IMR-90 (cell line): ENCODE measurements at regions not wholly inside any gene's neighbourhood (a gene's known extent, or its start where the extent isn't known, plus 50 kb on each side); places are given as distances from the start of the nearest gene placed in this dataset.

ENCODE experiments used
- ATAC-seq: fragments of 200-7000 bp; cut with Tn5 transposase; 2 replicates; pipeline ENCODE4 v1.9.1; 2020; ENCODE audit warnings: low read depth, mild to moderate bottlenecking, moderate library complexity
- BruUV-seq: library from RNA; stranded (reverse); fragments of 400-500 nt; replicated peaks from 2 replicates; lab custom pipeline; 2021; lab: Mats Ljungman, UMichigan
- CTCF ChIA-PET: fragments of 300-600 bp; formaldehyde crosslinking; extraction: SDS; loops from one replicate; lab custom pipeline; 2021; ENCODE audit warnings: antibody characterized with exemption; lab: Yijun Ruan, JAX
- POLR2A ChIA-PET: fragments of 300-600 bp; sonication (Branson Sonifier 250); formaldehyde crosslinking; loops from one replicate; lab custom pipeline; 2022; ENCODE audit warnings: antibody characterized with exemption; ENCODE audit not compliant: unreplicated experiment; lab: Charles Lee
- DNase-seq: peaks from one replicate; pipeline ENCODE4 v3.0.0; 2013
- H2AFZ ChIP-seq: replicated peaks from 2 replicates; pipeline ENCODE3; 2013; ENCODE audit warnings: low read length, mild to moderate bottlenecking; ENCODE audit not compliant: poor library complexity
- H2AK5ac ChIP-seq: 2 replicates; pipeline ENCODE4 v1.6.1; 2013; ENCODE audit warnings: low read depth, low read length, inconsistent platforms
- H2AK9ac ChIP-seq: replicated peaks from 2 replicates; pipeline ENCODE3; 2013; ENCODE audit warnings: mild to moderate bottlenecking, low read depth, low read length, moderate library complexity; ENCODE audit not compliant: poor library complexity
- H2BK120ac ChIP-seq: 2 replicates; pipeline ENCODE4 v1.6.1; 2013; ENCODE audit warnings: low read depth, low read length, inconsistent platforms
- H2BK15ac ChIP-seq: 3 replicates; pipeline ENCODE4 v1.6.1; 2013; ENCODE audit warnings: low read depth, low read length, inconsistent platforms
- H2BK20ac ChIP-seq: 2 replicates; pipeline ENCODE4 v1.6.1; 2013; ENCODE audit warnings: low read depth, mild to moderate bottlenecking, inconsistent platforms, low read length, moderate library complexity
- H2BK5ac ChIP-seq: 2 replicates; pipeline ENCODE4 v1.6.1; 2013; ENCODE audit warnings: mild to moderate bottlenecking, low read depth, low read length, inconsistent platforms; ENCODE audit not compliant: poor library complexity, severe bottlenecking
- H3K14ac ChIP-seq: replicated peaks from 2 replicates; pipeline ENCODE4 v1.6.1; 2013; ENCODE audit warnings: low read depth, low read length, inconsistent platforms
- H3K18ac ChIP-seq: 2 replicates; pipeline ENCODE4 v1.6.1; 2013; ENCODE audit warnings: low read depth, low read length, control low read depth
- H3K23ac ChIP-seq: 2 replicates; pipeline ENCODE4 v1.6.1; 2013; ENCODE audit warnings: low read depth, low read length, inconsistent platforms
- H3K27ac ChIP-seq: 2 replicates; pipeline ENCODE4 v1.5.1; 2013; ENCODE audit warnings: mild to moderate bottlenecking, control low read depth, low read length; ENCODE audit not compliant: insufficient read depth
- H3K27me3 ChIP-seq: 2 replicates; pipeline ENCODE4 v1.6.1; 2013; ENCODE audit warnings: low read length; ENCODE audit not compliant: control insufficient read depth, insufficient read depth
- H3K36me3 ChIP-seq: 2 replicates; pipeline ENCODE4 v1.6.1; 2013; ENCODE audit warnings: low read length, mixed read lengths; ENCODE audit not compliant: control insufficient read depth, insufficient read depth
- H3K4ac ChIP-seq: 2 replicates; pipeline ENCODE4 v1.6.1; 2013; ENCODE audit warnings: low read depth, low read length, inconsistent platforms
- H3K4me1 ChIP-seq: 2 replicates; pipeline ENCODE4 v1.6.1; 2013; ENCODE audit warnings: low read length, mixed read lengths; ENCODE audit not compliant: control insufficient read depth, insufficient read depth
- H3K4me2 ChIP-seq: 2 replicates; pipeline ENCODE4 v1.6.1; 2013; ENCODE audit warnings: low read depth, mild to moderate bottlenecking, control low read depth, low read length, moderate library complexity
- H3K4me3 ChIP-seq: 2 replicates; pipeline ENCODE4 v1.5.1; 2013; ENCODE audit warnings: low read depth, mild to moderate bottlenecking, control low read depth, low read length, moderate library complexity; ENCODE audit not compliant: insufficient read depth
- H3K56ac ChIP-seq: 2 replicates; pipeline ENCODE4 v1.6.1; 2013; ENCODE audit warnings: low read length, inconsistent platforms; ENCODE audit not compliant: insufficient read depth; ENCODE audit errors: extremely low read depth
- H3K79me1 ChIP-seq, 2 experiments: 2 replicates each; pipeline ENCODE4 v1.6.1; 2013; ENCODE audit warnings: low read length in 2 of 2, inconsistent platforms in 1 of 2, low read depth in 1 of 2
- H3K9ac ChIP-seq: 2 replicates; pipeline ENCODE4 v1.6.1; 2013; ENCODE audit warnings: low read depth, low read length, control low read depth
- H3K9me1 ChIP-seq: 2 replicates; pipeline ENCODE4 v1.6.1; 2013; ENCODE audit warnings: low read length, inconsistent platforms; ENCODE audit not compliant: insufficient read depth
- H3K9me3 ChIP-seq: 2 replicates; pipeline ENCODE4 v1.6.1; 2013; ENCODE audit warnings: low read length; ENCODE audit not compliant: control insufficient read depth, insufficient read depth
- H4K20me1 ChIP-seq: 2 replicates; pipeline ENCODE4 v1.6.1; 2013; ENCODE audit warnings: low read length, inconsistent platforms; ENCODE audit not compliant: insufficient read depth
- H4K5ac ChIP-seq: 2 replicates; pipeline ENCODE4 v1.6.1; 2013; ENCODE audit warnings: mild to moderate bottlenecking, low read depth, low read length, control low read depth
- H4K8ac ChIP-seq, 2 experiments: 2 replicates each; pipeline ENCODE4 v1.6.1; 2013; ENCODE audit warnings: low read depth in 2 of 2, low read length in 2 of 2, control low read depth in 1 of 2, inconsistent platforms in 1 of 2
- H4K91ac ChIP-seq: 2 replicates; pipeline ENCODE4 v1.6.1; 2013; ENCODE audit warnings: low read depth, low read length, inconsistent platforms; ENCODE audit not compliant: insufficient read depth
- BHLHE40 ChIP-seq: fragments of 150-350 bp; IDR thresholded peaks from 2 replicates; pipeline ENCODE4 v1.6.1; 2016; ENCODE audit warnings: mild to moderate bottlenecking, low read depth, low read length
- CEBPB ChIP-seq: IDR thresholded peaks from 2 replicates; pipeline ENCODE4 v1.6.1; 2012; ENCODE audit warnings: low read depth, low read length, improper control_type of control experiment
- CHD1 ChIP-seq: IDR thresholded peaks from 2 replicates; pipeline ENCODE4 v1.6.1; 2012; ENCODE audit warnings: low read depth, low read length, improper control_type of control experiment
- FOS ChIP-seq: fragments of 150-350 bp; IDR thresholded peaks from 2 replicates; pipeline ENCODE4 v1.6.1; 2016; ENCODE audit warnings: low read depth, low read length
- MAFK ChIP-seq: IDR thresholded peaks from 2 replicates; pipeline ENCODE4 v1.6.1; 2012; ENCODE audit warnings: low read depth, low read length, improper control_type of control experiment
- MXI1 ChIP-seq: IDR thresholded peaks from 2 replicates; pipeline ENCODE4 v1.6.1; 2012; ENCODE audit warnings: low read depth, mild to moderate bottlenecking, low read length, moderate library complexity, borderline replicate concordance
- RAD21 ChIP-seq: IDR thresholded peaks from 2 replicates; pipeline ENCODE4 v1.6.1; 2012; ENCODE audit warnings: low read length, improper control_type of control experiment
- WGBS, 2 experiments: methylation state at CpG; one replicate each; pipeline versions ENCODE4 v1.1.5 to v1.1.7; 2013; ENCODE audit warnings: missing lambda C conversion rate in 2 of 2; ENCODE audit not compliant: insufficient read length in 1 of 2; ENCODE audit errors: extremely low coverage in 2 of 2; 5-methylcytosine and 5-hydroxymethylcytosine counted together
- dilution Hi-C: fragments of 300-500 bp; cut with HindIII; formaldehyde crosslinking; loops from one replicate; pipeline ENCODE4 v1.14.3; 2018; ENCODE audit warnings: low sequenced_read_pairs; ENCODE audit not compliant: unreplicated experiment
- in situ Hi-C: fragments of 300-500 bp; cut with MboI; formaldehyde crosslinking; loops from 3 replicates; pipeline ENCODE4 v1.14.3; 2019; ENCODE audit warnings: low sequenced_read_pairs, inconsistent platforms, mixed read lengths
- intact Hi-C: fragments of 100-400 bp; cut with micrococcal nuclease; formaldehyde crosslinking; loops from 2 replicates; pipeline ENCODE4 v1.10.0; 2022
- TF ChIP-seq, protein P1 (sequence below): fragments of 150-350 bp; IDR thresholded peaks from 2 replicates; pipeline ENCODE4 v1.6.1; 2016; ENCODE audit warnings: low read depth, mild to moderate bottlenecking, low read length, moderate library complexity, borderline replicate concordance
- TF ChIP-seq, protein P2 (sequence below): conservative IDR thresholded peaks from 2 replicates; pipeline ENCODE4 v1.5.1; 2012; ENCODE audit warnings: mild to moderate bottlenecking, low read depth, low read length, improper control_type of control experiment

DNA sequence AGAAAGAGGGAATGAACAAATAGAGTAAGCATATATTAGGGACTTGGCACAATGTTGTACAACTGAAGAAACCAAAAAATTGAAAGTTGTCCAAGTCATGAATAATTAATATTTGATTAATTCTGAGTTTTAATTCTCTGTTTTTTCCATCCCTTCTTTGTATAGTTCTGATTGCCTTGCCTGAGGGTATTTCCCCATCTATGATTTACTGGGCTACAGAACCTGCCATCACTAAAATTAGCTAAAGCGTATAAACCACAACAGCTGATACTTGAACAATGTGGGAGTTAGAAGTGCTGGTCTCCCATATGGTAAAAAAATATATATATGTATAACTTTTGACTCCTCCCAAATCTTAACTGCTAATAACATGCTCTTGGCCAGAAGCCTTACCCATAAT is 1253.5 kb upstream of the CDH6 start:
- TF ChIP-seq CHD1 (no peak), MAFK (no peak), FOS (no peak), RAD21 (no peak), BHLHE40 (no peak), CEBPB (no peak), MXI1 (no peak)
- TF ChIP-seq, protein P1, sequence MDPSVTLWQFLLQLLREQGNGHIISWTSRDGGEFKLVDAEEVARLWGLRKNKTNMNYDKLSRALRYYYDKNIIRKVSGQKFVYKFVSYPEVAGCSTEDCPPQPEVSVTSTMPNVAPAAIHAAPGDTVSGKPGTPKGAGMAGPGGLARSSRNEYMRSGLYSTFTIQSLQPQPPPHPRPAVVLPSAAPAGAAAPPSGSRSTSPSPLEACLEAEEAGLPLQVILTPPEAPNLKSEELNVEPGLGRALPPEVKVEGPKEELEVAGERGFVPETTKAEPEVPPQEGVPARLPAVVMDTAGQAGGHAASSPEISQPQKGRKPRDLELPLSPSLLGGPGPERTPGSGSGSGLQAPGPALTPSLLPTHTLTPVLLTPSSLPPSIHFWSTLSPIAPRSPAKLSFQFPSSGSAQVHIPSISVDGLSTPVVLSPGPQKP, result no peak
- TF ChIP-seq, protein P2, sequence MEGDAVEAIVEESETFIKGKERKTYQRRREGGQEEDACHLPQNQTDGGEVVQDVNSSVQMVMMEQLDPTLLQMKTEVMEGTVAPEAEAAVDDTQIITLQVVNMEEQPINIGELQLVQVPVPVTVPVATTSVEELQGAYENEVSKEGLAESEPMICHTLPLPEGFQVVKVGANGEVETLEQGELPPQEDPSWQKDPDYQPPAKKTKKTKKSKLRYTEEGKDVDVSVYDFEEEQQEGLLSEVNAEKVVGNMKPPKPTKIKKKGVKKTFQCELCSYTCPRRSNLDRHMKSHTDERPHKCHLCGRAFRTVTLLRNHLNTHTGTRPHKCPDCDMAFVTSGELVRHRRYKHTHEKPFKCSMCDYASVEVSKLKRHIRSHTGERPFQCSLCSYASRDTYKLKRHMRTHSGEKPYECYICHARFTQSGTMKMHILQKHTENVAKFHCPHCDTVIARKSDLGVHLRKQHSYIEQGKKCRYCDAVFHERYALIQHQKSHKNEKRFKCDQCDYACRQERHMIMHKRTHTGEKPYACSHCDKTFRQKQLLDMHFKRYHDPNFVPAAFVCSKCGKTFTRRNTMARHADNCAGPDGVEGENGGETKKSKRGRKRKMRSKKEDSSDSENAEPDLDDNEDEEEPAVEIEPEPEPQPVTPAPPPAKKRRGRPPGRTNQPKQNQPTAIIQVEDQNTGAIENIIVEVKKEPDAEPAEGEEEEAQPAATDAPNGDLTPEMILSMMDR, result no peak
- no TSS peak for BruUV-seq

More for the DNA sequence above, 1253.5 kb upstream of the CDH6 start:
- Histone ChIP-seq H3K4me1 (no peaks in the 10 kb centered on the region), H4K20me1 (no peaks in the 10 kb centered on the region), H3K23ac (no peak overlapping the region), H2AK9ac (no peak overlapping the region), H4K91ac (no peak overlapping the region), H2BK5ac (no peak overlapping the region), H4K8ac (no peak overlapping the region), H3K27ac (no peak overlapping the region), H3K4ac (no peak overlapping the region), H3K27me3 (no peaks in the 10 kb centered on the region), H3K79me1 (no peaks in the 10 kb centered on the region), H3K4me2 (no peak overlapping the region), H3K18ac (no peak overlapping the region), H4K5ac (no peak overlapping the region), H3K4me3 (no peak overlapping the region), H2BK20ac (no peak overlapping the region), H2AFZ (no peak overlapping the region), H3K9me1 (no peaks in the 10 kb centered on the region), H3K36me3 (no peaks in the 10 kb centered on the region), H3K14ac (no peak overlapping the region), H2AK5ac (no peak overlapping the region), H3K9ac (no peak overlapping the region), H3K56ac (no peak overlapping the region), H3K9me3 (peaks cover 2% of the 10 kb centered on the region; the same call in 1 of the 2 replicates), H2BK15ac (no peak overlapping the region), H2BK120ac (no peak overlapping the region)
- dilution Hi-C loops (no loop called here), intact Hi-C loops (no loop called here), in situ Hi-C loops (no loop called here)
- ChIA-PET CTCF (no interaction called here), POLR2A (no interaction called here)
- DNase-seq (no peak), ATAC-seq (no peak)
- no CpG with 5 or more reads among the region's 1 CpG for WGBS, 2 experiments
